GM04503 (cell line): ENCODE measurements at regions not wholly inside any gene's neighbourhood (a gene's known extent, or its start where the extent isn't known, plus 50 kb on each side); places are given as distances from the start of the nearest gene placed in this dataset.
A peak's percentile ranks its signal among the peaks of the same experiment; 100 is the strongest.

Experiments
- DNase-seq: peaks from one replicate; pipeline ENCODE4 v3.0.0-alpha.2; 2012; ENCODE audit warnings: low read depth

DNA sequence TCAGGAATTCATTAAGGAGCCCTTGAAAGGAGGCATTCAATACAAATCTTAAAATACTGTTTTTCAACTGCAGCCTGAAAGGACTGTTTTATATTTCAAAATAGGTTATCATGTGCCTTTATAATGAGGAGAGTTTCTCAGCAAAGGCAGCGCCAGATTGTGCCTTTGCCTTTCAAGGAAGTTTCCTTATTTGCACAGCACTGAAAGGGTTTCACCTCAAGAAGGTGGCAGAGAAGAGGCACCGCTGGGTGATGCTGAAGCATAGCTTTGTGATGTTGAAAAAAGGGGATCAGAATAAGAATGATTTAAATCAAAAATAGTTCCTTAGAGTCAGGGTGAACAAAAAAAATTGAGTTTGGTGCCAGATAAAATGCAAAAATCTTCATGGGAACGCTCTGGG is 601.0 kb upstream of the KIRREL3 start:
- DNase-seq = no peak

DNA sequence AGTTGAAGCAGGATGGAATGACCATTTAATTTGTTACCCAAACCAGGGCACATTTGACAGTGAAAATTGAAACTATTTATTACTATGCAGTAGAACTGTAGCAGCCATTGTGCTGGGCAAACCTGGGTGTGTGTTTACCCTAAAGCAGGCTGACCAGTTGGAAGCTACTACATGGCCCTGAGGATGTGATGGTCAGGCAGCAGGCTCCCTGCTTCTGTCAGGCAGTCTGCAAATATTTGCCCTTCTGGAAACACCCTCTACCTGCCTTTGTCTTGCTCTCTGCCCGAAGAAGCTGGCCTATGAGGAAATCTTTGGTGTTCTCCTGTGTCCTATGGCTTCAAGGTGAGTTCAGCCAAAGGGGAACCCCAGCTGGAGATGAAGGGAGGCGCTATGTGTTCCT is 600.1 kb upstream of the KIRREL3 start:
- DNase-seq = no peak

DNA sequence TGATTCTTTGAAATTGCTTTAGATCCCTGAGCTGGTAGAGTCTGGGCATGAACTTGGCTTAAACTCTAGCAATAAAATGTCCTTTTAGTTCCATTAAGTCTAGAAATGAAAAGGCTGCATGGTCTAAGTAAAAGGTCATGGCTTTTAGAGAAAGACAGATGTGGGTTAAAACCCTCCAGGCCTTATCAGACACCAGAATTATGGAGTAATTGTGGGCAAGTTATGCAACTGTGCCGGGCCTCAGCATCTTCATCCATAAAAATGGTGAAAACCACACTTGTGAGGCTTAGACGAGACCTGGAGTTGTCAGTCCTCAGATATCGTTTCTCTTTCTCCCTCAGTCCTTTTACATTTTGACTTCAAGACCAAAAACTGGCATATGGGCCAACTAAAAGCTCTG is 597.9 kb upstream of the KIRREL3 start:
- no peak for DNase-seq

DNA sequence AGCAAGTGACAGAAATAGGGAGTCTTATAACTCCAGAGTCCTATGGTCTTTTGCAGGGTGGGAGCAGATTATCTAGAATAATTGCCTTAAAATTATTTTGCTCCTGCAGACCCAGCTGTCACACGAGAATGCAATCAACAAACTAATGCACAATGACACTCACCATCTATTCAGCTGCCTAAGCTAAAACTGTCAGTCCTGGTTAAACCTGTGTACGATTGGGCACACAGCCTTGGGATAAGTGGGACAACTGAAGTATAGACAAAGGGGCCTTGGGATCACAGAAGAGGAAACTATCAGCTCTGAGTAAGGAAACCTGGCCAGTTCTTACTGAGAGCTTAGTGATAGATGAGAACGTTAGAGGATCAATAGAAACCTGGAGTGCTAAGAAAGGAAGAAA is 595.9 kb upstream of the KIRREL3 start:
- no peak for DNase-seq

DNA sequence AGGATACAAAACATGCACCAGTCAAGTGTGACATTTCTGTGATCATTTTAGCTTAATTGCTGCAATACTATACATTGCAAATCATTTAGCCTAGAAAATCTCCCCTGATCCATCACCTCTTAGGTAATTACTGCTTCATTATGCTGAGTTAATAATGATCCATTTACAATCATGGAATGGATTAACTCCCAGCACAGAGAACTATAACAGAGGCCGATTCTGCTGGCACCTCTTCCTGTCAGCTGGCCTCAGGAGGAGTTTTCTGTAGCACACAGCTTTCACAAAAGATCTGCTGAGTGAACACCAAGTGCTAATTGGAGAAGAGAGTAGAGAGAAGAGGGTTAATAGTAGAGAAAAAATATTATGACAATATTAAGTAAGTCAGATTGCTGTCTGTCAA is 591.8 kb upstream of the KIRREL3 start:
- no peak for DNase-seq

DNA sequence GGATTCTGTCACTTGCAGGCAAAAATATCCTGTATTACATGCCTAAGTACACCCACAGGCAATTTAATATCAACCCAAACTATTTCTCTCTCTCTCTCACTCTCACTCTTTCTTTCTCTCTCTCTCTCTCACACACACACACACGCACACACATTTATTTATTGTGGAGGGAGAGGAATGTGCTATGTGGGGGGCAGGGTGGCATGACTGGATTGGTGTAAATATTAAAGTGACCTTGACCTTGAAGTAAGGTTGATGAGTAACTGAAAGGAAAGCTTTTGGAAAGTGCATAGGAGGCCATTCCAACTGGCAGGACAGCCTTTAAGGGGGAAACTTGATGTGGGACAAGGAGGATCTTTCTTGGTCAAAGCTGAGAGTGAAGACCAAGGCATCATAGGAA is 589.7 kb upstream of the KIRREL3 start:
- DNase-seq = no peak

DNA sequence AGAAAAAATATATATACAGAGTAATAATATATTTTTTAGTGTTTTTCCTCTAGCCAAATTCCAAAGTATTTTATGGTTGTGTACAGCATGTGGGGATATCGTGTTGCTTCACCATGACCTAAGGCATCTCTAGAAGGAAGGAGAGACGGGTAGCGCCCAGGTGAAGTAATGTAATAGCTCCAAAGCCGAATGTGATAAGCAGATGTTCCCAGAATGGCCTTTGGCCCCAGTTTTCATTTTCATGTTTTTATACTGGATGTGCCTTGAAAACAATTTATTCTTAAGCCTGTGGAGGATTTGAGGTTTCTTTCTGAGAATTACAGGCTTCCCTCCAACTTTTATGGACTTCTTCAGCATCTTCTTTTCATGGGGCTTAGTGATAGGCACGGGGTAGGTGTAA is 587.9 kb upstream of the KIRREL3 start:
- no peak for DNase-seq

DNA sequence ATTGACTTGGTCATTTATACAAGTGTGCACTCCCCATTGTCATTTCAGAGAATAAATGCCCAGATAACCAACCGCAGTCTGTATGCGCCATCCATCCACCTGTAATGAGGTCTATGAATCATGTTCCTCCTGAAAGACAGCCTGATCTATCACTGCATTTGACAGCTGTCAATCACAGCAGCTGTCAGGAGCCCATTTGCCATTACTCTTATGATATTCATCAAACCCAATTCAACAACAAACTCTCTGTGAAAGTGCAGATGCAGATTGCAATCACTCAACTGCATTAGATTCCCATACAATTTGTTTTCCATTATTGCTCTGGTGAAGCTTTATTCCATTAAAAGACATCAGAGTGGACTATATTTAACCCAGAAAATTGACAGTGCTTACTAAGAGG is 586.9 kb upstream of the KIRREL3 start:
- no peak for DNase-seq

DNA sequence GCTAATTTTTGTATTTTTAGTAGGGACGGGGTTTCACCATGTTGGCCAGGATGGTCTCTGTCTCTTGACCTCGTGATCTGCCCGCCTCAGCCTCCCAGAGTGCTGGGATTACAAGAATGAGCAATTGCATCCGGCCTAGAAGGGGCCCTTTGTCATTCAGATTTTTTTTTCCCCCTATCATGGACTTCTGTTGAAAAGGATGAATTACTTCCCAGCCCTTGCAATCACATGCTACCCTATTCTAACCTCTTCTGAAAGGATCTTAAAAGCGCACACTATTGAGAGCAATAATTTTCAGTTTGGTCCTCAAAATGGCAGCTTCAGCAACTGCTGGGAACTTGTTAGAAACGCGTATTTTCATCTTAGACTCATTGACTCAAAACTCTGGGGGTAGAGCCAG is 575.6 kb upstream of the KIRREL3 start:
- no peak for DNase-seq

DNA sequence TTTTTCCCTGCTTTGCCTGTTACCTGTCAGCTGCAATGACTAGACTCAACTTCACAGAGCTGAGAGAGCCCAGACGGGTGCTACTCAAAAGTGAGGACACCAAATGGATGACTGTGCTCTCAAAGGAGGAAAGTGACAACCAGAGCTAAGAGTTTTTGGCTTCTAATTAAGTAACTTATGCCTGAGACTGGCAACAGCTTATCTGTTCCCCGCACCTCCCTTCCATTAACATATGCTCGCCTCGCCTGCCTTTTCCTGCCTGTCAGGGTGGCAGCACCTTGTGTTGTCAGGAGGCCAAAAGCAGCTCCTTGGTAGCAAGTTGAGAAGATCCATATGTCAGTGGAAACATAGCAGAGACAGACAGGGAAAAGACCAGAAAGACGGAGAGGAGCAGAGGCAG is 573.9 kb upstream of the KIRREL3 start:
- DNase-seq = no peak

DNA sequence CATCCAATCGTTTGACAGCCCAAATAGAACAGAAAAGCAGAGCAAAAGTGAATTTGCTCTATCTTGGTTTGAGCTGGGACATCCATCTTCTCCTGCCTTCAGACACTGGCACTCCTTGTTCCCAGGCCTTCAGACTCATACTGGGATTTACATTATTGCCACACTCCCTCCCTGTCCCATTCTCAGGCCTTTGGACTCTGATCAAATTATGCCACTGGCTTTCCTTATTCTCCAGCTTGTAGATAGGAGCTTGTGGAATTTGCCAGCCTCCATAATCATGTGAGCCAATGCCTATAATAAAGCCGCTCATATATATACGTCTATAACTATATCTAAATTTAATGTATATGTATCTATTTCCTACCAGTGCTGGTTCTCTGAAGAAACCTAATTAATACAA is 568.3 kb upstream of the KIRREL3 start:
- DNase-seq = no peak

DNA sequence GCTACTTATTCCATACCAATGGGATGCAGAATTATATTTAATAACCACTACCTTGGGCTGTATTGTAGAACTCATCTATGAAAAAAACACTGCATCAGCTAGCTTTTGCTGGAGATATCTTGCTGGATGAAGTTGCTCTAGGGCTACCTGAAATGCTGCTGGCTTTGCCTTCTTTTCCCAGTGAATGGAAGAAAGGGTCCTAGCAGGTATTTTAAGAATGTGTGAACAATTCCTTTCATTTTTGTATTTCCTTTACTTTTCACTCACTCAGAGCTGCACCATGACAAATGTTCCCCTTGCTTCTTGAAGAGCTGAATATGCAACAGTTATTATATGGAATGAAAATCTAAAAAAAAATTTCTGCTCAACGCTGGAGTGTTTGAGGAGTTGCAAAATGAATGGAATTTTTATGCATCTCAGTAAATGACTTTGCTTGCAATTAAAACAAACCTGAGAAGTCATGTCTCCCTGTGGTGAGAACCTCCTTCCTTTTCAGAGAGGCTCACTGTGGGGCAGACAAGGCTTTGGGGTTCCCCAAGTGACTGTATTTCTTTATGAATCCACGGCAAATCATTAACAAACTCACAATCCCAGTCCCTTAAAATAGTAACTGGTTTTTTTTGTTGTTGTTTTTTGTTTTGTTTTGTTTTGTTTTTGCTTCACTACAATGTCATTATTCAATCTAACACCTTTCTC is 566.8 kb upstream of the KIRREL3 start:
- DNase-seq = no peak

DNA sequence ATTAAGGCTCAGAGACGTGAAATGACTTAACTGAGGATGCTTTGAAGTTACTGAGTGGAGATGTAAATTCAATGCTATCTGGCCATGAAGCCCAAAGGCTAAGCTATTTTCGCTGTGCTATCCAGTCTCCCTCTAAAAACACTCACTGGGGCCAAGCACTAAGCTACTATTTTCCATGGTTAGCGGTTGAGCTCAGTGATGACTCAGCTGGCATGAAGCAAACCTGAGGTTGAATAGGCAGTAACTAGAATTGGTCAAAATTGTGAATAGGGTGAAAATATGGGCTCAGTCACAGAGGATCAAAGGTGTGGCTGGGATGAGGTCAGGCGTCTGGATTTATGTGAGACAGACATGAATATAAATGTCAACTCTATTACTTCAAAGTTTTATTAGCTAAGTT is 564.2 kb upstream of the KIRREL3 start:
- DNase-seq = no peak

DNA sequence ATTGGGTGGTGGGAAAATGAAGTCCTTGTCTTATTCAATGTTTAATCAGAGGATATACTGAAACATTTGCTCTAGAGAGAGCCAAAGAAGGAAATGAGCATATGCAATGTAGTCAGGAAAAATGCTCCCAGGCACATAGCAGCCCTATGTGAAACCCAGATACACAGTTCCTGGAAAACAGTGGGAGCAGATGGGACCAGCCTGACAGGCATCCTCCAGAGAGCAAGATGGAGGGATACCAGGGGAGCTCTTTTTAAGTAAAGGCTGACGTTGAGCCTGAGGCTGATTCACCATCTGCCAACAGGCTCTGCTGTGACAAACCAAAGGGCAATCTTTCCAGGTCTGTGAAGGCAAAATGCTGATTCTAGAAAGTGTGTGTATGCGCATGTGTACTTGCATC is 559.4 kb upstream of the KIRREL3 start:
- DNase-seq = no peak

DNA sequence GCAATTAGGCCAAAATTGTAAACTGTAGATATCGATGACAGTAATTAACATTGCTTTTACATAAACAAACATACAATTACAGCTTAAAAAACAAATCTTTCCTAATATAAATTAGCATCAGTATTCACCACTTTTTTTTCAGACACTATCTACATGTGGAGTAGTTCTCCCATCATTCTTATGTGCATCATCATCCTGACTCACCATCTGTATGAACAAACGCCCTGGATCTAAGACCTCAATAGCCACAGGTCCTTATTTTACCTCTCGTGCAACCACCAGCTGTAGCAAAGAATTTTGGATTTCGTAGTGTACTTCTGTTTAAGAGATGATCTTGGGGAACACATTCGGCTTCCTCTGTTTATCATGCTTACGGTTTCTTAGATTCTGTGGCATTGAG is 551.9 kb upstream of the KIRREL3 start:
- no peak for DNase-seq

DNA sequence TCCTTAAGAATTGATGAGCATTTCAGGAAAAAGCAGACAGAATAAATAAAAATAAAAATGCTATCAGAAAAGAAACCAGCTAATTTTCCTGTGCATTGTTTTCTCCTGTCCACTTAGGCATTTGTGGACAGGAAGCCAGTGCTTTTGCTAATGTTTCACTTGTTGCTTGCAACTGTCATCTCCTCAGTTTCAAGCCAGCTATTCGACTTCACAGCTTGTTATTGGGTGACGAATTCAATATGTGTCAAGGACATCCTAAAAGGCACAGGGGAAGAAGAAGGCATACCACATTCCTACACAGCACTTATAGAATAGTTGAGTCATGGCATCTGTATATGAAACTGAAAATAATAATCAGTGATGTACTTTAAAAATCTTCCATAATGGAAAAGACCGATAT is 530.6 kb upstream of the KIRREL3 start:
- DNase-seq = no peak

DNA sequence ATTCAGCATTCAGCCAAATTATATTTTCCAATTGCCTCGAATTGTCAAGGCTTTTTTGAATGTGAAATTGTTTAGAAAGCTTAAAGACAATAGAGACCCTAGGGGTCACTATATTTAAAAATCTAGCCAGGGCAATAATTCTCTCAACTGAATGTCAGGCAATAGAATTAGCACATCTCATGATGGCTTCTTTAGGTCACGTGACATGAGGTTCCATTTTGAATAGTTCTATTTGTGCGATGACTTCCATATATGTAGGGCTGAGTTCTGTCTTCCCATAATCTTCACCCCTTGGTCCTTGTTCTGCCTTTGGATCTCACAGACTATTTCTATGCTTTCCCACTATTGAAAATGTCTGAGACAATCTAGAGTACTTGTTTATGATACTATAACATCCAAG is 527.7 kb upstream of the KIRREL3 start:
- no peak for DNase-seq

DNA sequence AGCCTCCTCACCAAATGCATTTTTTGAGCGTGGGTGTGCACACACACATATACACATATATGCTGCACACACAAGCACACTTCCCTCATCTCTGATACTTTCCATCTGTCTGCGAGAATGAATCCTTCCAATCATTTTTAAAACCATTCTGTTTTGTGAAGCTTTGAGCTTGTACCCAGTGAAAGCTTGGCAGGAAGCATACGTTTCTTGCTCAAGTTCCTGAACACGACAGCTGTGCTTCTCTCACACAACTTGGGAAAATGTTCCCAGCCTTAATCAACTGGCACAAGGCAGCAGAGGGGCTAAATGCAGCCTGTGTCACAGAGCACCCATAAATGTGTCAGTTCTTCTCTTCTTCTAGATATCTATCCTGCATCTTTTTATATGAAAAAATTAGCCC is 524.0 kb upstream of the KIRREL3 start:
- no peak for DNase-seq

DNA sequence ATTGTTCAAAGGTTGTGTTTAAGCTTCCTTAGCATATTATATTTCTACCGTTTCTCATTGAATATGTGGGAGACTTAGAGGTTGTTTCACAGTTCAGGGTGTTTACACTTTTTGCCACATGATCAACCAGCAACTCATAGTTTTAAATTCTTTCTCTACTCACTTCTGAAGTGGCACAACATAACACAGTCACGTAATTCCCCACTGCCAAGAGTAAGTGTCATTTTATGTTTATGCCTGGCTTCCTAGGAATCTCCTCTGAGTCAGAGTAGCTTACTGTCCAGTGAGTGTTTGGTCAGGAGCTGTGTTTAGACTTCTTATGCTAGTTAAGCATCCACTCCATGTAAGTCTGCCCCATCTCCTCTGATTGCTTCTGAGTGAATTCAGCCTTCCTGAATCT is 520.8 kb upstream of the KIRREL3 start:
- peak; percentile 37 for DNase-seq

DNA sequence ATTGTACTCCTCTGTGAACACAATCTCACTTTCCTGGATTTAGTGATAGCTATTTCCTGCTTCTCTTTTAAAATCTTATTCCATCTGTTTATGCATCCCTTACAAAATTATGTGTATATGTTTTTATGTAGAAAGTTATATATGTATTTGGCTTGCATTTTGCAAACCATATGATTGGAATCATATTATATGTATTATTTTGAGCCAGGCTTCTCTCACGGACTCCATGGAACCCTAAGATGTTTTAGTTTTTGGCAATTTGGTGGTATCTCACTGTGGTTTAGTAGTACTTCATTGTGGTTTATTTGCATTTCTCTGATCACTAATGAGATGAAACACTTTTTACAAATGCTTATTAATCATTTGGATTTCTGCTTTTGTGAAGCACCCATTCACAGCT is 507.3 kb upstream of the KIRREL3 start:
- DNase-seq = no peak

DNA sequence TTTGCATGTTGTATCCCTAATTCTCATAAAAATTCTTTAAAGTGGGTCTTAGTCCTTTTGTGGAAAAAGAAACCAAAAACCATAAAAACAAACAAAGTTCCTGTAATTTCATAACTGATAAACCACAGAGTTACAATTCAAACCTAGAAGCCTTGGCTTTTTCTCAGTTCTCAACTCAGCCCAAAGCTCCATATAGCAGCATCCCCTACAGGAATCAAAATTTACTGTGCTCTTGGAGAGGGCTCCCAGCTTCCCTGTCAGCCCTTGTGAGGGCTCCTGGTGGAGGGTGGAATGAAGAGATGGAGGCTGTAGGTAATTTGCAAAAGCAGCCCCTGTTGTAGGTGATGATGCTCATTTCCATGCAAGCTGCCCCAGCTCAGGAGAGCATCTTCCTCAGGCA is 506.1 kb upstream of the KIRREL3 start:
- DNase-seq = no peak

DNA sequence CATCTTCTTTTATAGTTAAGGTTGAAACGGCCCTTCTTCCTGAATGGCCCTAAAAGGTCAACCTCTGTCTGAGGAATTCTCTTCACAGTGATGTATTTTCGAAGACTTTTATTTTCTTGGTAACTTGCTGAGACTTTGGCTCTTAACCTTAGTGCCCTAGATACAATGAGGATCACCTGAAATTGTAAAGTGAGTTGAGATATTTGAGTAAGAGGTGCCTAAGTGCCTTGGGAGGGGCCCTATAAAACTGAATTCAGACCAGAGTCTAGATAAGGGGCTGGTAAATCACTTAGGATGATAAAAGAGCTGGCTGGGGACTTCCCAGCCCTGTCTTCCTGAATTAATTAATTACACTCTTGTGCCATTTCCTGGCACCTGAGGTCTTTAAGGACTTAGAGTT is 505.6 kb upstream of the KIRREL3 start:
- no peak for DNase-seq

DNA sequence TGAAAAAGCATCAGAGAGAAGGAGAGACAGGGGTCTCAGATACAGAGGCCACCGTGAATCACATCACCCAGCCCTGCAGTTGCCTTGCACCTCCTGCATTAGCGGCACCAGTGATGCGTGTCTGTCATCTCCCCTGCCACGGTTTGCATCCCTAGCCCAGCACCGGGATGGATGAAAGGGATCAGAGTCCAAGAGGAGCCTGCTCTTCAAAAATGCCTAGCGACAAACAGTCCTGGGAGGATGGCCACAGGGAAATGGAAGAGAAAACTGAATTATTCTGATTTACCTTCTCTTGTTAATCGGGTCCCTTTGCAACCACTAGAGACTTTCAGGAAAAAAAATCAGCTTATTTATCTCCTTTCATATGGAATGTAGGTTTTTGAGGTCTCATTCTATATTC is 495.6 kb upstream of the KIRREL3 start:
- DNase-seq = no peak

DNA sequence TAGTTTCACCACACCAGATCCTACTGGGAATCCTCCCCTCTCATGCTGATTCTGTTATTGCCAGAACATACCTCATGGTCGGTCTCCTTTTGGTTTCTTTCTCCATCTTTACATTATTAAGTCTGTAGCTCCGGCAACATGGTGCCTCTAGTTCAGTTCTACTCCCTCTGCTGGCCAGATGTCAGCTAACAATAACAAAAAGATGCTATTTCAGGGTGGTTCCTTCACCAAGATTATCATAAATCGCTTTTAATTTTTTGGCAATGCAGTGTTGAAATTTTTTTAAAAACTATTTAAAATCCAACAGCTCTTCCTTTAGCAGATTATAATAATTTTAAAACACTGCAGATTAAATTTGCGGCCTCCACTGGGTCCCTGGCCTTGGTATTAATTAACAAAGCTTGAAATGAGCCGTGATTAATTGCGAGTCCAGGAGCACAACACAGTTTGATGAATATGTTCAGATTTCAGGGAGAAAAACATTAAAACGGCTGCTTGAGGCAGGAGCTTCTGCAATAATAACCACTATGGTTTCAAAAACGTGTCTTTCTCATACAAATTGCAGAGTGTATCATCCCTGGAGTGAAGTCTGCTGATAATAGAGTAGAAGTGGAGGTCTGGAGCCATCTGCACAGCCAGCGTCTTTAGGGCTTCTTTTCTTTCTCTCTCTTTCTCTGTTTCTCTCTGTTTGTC is 492.9 kb upstream of the KIRREL3 start:
- no peak for DNase-seq
